Head of caudate nucleus (tissue), 42 donors: ENCODE measurements at regions not wholly inside any gene's neighbourhood (a gene's known extent, or its start where the extent isn't known, plus 50 kb on each side); places are given as distances from the start of the nearest gene placed in this dataset.

Source experiments
- DNase-seq, 42 donors: peaks; one replicate each; pipeline versions ENCODE4 v3.0.0 to v3.0.0-alpha.2; 2020 to 2021; ENCODE audit warnings: mixed read lengths in 7 of 42
- intact Hi-C: fragments of 100-400 bp; cut with DNase I; formaldehyde crosslinking; loops from one replicate; pipeline ENCODE4 v1.15.0; 2022

GRCh38 chr17:13735444-13735843, 133.7 kb upstream of the HS3ST3A1 start:
- intact Hi-C loops = no loop called here
- DNase-seq = no peak

DNA sequence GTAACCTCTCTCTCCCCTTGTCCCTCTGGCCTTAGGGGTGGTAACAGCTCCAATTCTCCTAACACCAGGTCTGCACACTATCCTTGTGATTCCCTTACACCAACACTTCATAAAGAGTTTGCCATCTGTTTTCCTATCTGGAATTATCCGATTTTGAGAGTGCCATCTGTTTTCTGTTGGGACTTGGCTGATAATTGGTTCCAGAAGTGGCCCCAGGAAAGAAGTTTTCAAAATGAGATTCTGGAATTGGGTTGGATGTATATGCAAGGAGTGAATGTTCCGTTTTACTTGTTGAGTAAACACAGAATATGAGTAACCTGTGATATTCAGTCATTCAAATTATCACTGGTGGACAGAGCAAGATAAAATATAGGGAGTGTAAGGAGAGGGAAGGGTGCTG, 134.1 kb upstream of the HS3ST3A1 start:
- no peak for DNase-seq
- intact Hi-C loops = no loop called here

DNA sequence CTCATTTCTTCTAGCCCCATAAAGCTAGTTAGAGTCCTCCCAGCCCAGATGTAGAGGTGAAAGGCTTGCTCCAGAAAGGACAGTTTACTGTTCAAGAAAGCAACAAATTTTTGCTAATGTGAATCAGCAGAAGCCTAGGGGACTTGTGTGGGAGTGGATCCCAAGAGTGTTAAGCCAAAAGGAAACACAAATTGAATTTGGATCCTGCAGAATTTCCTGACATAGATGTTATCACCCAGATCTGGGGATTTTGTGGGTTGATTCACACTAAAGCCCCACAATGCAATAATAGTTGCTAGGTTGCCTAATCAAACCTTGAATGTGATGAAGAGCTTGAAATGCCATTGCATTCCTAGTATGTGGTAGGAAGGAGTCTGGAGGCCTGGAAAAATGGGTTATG, 135.2 kb upstream of the HS3ST3A1 start:
- intact Hi-C loops = no loop called here
- no peak for DNase-seq

DNA sequence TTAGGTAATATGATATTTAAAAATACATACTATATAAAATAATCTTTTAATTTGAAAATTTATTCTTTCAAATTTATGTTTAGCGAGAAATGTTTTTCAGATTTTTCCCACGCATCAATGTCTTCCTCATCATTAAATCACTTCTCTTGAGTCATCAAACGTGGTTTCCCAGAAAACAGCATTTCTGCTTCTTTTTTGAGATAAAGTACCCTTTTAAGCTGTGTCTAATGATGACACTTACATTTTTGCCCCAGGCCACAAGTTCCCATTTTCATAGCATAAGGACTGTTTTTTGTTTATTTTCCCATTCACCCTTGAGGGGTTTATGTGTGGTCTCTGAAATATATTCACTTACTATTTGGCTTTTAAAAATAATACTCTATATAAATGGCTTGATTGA, 139.0 kb upstream of the HS3ST3A1 start:
- no peak for DNase-seq
- intact Hi-C loops = no loop called here

DNA sequence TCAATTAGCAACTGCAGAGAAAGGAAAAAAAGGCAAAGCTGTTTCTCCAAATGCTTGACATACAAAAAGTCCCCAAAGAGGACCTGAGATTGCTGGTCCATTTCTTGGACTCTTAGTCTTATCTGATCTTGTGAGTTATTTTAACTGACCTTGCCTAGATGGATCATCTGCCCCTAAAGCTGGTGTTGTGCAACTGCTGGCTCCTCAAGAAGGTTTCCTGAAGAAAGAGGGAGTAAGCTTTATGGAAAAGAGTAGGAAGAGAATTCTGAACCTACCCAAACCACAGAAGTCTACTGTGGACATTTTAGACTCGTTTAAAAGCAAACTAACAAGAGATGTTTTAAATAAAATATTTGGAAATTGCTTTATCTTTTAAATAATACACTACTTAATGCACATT, 140.0 kb upstream of the HS3ST3A1 start:
- intact Hi-C loops = no loop called here

DNA sequence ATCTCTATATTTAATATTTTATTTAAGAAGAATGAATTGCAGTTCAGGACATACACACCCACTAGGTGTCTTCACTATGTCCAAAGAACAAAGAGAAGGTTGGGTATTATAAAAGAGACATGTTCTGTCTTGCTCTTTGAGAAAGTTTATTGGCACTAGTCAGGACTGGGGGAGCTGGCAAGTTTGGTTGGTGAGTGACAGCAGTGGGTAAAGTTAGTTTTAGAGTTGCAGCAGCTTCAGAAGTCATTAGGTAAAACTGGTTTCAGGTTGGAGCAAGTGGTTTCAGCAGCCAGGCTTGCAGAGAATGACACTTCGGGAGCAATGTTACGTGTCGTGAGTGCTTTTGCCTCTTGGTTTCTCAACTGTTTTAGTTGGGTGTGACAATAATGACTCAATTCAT, 142.2 kb upstream of the HS3ST3A1 start:
- DNase-seq = no peak
- intact Hi-C loops = no loop called here

More for the DNA sequence above, 140.0 kb upstream of the HS3ST3A1 start:
- DNase-seq = no peak

DNA sequence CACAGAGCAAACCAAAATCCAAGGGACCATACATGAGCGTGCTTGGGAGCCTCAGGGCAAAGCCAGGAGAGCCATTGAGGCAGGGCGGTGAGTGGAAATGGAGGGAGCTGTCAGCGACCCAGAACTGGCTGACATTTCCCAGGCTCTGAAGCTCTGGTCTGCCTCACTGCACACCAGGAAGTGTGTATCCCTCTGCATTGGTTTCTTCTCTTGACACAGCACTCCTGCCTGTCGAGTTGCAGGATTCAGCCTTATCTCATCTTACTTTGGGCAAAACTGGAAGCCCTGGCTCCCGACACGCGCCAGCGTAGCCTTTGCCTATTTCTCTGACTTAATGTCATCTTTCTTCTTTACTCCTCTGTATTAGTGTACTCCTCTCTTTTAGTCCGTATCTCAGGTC, 144.7 kb upstream of the HS3ST3A1 start:
- intact Hi-C loops = no loop called here
- no peak for DNase-seq

DNA sequence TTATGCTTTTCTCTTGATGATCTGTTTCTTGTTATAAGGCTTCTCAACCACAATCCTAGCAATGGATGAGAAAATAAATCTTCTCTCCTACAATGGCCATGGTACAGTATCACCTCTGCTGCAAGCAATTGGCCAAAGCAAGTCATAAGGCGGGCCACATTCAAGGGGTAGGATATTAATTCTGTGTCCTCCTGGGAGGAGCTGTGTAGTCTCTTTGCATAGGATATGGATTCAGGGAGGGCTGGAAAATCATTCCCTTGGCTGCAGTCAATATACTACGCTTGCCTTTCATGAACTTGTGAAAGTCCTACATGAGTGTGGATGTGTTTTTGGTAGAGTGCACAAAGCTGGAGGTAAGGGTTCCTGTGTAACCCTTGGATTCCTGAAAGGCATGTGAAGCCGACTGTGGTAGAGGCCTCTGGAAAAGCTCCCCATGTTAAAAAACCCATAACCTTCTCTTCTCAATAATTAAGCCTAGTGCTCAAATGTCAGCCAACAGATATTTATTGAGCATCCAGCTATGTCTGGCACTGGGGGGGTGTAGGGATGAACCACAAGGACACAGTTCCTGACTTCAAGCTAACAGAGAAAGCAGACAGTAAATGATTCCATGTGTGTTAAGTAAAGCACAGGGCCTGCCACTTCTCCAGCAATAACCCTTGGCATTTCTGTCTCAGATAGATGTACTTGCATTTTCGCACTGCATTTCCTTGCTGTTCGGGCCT, 147.6 kb upstream of the HS3ST3A1 start:
- intact Hi-C loops = no loop called here
- DNase-seq = no peak

GRCh38 chr17:13749891-13750235, 148.1 kb upstream of the HS3ST3A1 start:
- DNase-seq = no peak
- intact Hi-C loops = no loop called here

- DNase-seq = no peak
- intact Hi-C loops = no loop called here
Observed at GRCh38 chr17:13750816-13751793, 149.4 kb upstream of the HS3ST3A1 start.

DNA sequence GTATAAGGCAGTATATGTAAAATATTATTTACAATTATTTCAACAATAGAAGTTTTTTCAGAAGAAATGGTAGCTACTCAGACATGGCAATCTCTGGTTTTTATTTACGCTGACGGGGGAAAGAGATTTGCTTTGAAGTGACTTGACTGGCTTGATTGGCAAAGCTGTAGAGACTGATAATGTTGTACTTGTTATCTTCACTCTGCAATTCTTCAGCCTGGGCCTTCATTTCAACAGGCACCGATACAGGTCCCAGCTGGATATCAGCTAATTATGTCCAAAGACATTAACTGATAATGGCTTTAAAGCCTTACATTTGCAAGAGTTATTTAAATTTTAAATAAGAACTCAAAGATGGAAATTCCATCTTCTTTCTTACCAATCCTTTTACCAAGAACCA, 151.4 kb upstream of the HS3ST3A1 start:
- intact Hi-C loops = no loop called here
- DNase-seq = no peak

DNA sequence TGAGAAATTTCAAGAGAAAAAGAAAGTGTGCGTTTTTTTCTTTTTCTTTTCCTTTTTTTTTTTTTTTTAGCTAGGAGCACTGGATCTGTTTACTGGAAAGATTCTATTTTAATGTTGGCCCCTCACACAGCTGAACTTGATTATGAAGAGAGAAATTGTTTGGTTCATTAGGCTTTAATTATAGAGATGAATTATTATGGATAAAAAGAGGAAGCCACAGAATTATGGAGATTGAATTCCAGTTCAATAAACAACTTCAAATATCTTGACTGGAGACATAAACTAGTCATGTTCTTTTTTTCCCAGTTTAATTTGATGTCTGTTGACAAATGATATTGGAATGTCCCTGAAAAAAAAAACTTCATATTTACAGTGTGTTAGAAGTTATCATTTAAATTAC, 152.0 kb upstream of the HS3ST3A1 start:
- no peak for DNase-seq
- intact Hi-C loops = no loop called here

GRCh38 chr17:13755851-13756250, 154.1 kb upstream of the HS3ST3A1 start:
- intact Hi-C loops = no loop called here
- DNase-seq = no peak

DNA sequence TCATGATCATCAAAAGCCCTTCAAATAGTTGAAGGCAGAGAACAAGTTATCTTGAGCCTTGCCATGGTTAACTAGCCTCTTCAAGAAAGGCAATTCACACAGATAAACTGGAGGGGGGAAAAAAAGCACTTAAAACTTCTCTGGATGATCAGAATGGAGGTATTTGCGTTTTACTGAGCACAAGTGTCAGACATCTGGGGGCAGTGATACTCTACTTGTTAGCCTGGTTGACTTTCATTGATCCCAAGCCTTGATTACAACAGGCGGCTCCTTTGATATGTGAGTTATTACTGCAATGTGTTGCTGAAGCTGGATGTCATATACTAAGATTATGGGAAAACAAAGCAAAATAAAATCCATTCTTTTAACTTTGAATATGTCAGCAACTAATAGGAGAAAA, 155.0 kb upstream of the HS3ST3A1 start:
- no peak for DNase-seq
- intact Hi-C loops = no loop called here

DNA sequence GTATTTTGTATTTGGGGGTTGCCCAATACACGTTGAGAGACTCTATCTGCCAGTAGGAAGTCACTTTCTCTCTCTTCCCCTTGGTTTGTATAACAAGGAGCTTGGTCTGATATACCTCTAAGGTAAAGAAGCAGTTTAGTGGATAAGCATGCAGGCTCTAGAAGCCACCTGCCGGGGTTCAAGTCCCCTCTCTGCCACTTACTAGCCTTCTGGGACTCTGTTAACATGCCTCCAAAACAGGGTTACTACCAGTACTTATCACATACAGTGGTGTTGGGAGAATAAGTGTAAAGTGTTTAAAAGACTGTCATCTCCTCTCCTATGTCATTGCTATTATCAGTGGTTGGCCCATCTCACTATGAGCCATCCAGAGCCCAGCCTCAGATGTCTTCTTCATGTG, 156.1 kb upstream of the HS3ST3A1 start:
- DNase-seq = no peak
- intact Hi-C loops = no loop called here

GRCh38 chr17:13759518-13760335, 158.0 kb upstream of the HS3ST3A1 start:
- intact Hi-C loops = no loop called here
- DNase-seq = no peak

GRCh38 chr17:13761038-13761603, 159.4 kb upstream of the HS3ST3A1 start:
- DNase-seq = no peak
- intact Hi-C loops = no loop called here

- intact Hi-C loops = no loop called here
- DNase-seq = no peak
Observed at GRCh38 chr17:13765701-13766100, 164.0 kb upstream of the HS3ST3A1 start.

DNA sequence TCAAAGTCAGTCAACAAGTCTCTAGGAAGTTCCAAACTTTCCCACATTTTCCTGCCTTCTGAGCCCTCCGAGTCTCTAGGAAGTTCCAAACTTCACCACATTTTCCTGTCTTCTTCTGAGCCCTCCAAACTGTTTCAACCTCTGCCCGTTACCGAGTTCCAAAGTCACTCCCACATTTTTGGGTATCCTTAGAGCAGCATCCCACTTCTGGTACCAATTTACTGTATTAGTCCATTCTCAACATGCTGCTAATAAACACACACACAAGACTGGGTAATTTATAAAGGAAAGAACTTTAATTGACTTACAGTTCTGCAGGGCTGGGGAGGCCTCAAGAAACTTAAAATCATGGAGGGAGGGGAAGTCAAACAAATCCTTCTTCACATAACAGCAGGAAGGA, 169.0 kb upstream of the HS3ST3A1 start:
- intact Hi-C loops = no loop called here
- no peak for DNase-seq

GRCh38 chr17:13775450-13775849, 173.7 kb upstream of the HS3ST3A1 start:
- no peak for DNase-seq
- intact Hi-C loops = no loop called here
